HG02938 (cell line): ENCODE measurements at regions not wholly inside any gene's neighbourhood (a gene's known extent, or its start where the extent isn't known, plus 50 kb on each side); places are given as distances from the start of the nearest gene placed in this dataset.

Source experiments
- ATAC-seq: cut with Tn5 transposase; IDR thresholded peaks from one replicate; pipeline ENCODE4 v1.9.1; 2021; ENCODE audit warnings: mild to moderate bottlenecking, moderate library complexity; ENCODE audit not compliant: unreplicated experiment

GRCh38 chr10:124288486-124288885 is 130.2 kb downstream of the OAT start:
- ATAC-seq = no peak

DNA sequence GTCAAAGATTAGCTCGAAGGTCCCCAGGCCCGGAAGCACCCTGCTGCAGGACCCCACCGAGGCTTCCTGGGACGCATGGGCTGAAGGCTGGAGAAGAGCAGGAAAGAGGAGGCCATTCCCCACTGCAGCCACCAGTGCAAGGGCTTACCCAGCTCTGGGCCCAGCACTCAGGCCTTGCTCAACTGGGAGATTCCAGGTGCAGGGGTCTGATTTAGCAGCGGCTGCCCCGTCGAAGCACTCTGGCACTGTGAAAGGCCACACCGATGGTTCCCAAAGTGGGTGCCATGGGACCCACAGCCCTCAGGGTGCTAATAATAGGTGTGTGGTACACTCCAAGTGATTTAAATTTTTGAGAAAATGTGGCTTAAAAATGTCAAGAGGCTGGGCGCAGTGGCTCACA is 130.9 kb downstream of the OAT start:
- no peak for ATAC-seq

- ATAC-seq = no peak
Observed at GRCh38 chr10:124287071-124287685, 131.5 kb downstream of the OAT start.

DNA sequence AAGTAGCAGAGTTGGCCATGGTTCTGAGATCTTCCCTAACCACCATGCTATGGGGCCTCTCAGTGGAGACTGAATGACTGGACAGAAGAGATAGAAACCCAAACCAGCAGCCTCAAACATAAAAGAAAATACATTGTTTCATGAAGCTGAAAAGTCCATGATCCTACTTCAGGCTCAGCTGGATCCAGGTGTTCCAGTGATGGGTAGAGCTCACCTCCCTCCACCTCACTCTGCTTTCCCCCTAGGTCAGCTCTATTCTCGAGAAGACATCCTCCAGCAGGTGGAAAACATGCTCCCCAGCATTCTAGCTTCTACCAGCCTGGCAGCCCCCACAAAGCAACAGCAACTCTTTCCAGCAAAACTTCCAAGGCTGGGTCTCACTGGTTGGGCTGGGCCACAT is 132.1 kb downstream of the OAT start:
- no peak for ATAC-seq

DNA sequence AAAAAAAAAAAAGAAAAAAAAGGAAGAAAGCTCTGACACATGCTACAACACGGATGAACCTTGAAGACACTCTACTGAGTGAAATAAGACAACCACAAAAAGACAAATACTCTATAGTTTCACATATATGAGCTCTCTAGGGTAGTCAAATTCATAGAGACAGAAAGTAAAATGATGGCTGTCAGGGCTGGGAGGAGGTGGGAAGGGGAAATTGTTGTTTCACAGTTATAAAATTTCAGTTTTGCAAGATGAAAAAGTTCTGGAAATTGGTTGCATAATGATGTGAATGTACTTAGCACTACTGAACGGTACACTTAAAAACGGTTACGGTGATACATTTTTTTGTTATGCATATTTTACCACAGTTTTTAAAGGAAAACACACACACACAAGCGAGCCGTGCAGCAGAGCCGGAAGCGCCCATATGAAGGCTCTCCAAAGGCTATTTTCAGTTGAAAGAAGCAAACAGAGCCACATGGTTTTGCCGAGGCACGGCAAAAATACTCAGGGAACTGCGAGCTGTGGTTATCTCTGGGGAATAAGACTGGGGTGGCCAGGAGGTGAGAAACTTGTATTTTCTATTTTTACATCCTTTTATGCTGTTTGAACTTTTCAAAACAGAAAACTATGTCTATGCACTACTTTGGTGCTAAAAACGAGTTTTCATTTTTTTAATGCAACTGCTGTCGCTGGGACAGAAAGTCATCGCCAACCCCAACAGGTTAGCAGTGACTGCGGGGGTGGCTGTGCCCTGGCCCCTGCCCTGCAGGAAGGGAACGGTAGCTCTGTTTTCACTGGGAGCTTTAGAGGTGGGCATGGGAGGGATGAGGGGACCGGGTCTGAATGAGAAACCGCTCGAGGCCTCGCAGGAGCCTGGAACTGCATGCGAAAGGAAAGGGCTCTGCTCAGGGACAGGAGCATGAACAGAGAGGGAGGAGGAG is 132.9 kb downstream of the OAT start:
- peak; percentile 89 for ATAC-seq

DNA sequence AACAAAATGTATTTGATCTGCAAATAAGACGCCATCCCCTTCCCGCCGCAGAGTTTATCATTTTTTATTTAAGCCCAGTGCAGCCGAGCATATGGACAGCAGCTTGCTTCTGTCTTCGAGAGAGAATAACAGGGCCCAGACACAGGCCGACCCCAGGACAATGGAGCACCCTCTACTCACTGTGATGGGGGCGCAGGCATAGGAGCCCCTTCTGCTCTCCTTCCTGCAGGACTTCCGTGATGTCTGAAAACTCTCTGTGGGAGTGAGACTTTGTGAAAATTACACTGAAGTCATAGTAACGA is 134.8 kb downstream of the OAT start:
- no peak for ATAC-seq

DNA sequence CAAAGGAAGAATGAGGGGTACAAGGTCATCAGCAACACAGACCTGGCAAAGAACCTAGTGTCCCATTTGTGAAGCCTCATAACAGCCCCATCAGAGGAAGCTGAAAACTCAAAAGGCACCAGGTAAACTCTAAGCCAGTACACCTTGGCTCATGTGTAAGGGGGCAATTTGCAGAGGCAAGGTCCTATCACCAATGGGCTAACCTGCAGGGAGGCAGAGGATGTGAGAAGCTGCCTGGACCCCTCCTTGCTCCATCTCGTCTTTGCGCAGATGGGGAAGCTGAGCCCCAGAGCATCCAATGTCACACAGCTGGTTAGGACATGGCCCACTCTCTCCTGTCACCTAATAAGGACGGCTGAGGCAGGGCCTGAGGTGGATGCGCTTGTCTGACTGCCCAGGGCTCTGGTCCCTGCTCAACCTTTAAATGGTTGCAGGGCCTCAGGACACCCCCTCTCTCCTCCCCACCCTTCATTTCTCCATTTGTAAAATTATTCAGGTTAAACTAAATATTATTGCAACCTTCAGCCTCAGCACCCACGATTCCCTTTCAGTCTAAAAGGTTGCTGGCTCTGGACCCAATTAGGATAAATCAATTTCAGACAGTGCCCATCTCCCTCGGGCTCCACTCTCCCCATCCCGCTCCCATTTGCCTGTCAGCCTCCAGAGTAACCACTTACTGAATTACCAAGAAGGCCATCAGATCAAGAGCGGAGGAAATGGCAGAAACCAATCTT is 135.3 kb downstream of the OAT start:
- ATAC-seq = no peak

DNA sequence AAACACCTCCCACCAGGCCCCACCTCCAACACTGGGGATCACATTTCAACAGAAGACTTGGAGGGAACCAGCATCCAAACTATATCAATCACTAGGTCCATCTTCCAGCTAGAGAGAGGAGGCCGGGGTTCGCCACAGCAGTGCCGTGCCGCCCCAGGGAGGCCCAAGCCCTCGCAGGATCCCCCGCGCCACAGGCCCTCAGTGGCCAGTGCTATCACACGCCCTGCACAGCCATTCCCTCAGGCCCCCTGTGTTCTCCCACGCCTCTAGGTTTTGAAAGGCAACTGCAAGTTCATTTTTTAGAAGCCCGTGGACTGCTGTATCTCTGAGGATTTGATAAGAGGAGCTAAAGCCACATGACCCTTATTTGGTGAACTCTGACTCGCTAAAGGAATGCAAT is 136.4 kb downstream of the OAT start:
- ATAC-seq = no peak

DNA sequence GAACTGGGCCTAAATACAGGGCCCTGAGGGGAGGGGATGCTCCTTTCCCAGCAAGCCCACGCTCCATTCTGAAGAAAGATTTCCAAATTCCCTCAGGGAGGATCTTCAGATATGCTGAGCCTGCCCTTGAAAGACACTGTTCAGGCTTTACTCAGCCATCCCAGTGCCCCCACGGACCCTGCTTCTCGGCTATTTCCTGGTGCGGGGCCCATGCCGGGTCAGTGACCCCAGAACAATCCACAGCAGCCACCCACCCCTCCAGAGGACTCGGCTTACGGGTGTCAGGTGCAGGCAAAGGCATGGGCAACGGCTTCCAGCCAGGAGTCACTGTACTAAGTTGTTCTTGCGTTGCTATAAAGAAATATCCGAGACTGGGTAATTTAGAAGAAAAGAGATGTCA is 137.1 kb downstream of the OAT start:
- ATAC-seq = no peak

DNA sequence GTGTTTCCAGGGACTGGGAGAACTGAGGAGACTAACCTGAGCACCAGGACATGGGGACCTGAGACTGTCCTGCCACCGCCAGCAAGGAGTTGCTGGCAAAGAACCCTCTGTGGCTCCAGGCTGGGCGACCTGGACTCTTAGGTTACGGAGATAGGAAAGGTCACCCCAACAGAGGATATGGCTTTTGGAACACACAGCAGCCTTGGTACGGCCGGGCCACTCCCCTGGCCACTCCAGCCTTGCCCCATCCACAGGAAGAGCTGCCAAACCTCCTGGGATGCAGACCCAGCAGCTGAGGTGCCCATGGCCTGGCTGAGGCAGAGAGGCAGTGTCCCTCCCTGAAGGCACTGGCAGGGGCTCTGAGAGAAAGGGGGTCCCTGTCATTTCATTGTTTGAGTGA is 137.8 kb downstream of the OAT start:
- ATAC-seq = no peak

DNA sequence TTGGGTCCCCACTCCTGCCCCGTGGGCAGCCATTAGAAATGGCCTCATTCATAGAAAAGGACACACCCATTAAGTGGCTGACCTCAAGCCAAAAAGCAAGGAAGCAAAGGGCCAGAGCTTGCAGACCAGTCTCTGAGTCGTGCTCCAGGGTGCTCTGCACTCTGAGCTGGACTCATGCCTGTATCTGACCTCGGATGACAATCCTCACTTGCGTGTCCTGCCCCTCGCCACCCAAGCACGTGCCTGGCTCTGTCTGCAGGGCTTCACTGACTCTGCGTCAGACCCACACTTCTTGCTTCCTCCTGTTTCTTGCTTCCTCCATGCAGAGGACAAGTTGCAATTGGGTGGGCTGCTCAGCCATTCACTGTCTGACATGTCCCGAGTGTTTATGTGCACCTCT is 138.8 kb downstream of the OAT start:
- no peak for ATAC-seq

DNA sequence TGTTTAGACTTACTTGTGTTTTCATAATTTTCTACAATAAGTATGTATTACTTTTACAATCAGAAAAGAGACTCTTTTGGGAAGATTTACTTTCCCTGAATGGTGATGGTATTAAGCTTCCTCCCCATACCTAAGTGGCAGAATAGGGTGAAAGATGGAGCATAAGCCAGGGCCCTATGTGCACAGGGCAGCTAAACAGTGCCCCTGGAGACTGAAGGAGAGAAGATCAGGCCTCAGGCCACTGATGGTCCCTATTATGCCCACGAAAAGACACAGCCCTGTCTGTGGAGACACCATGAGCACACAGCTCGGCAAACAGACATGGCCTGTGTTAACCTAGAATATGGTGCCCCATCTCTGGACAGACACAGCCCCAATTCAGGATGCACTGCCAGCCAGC is 139.4 kb downstream of the OAT start:
- no peak for ATAC-seq

GRCh38 chr10:124278356-124278755 is 140.4 kb downstream of the OAT start:
- no peak for ATAC-seq

DNA sequence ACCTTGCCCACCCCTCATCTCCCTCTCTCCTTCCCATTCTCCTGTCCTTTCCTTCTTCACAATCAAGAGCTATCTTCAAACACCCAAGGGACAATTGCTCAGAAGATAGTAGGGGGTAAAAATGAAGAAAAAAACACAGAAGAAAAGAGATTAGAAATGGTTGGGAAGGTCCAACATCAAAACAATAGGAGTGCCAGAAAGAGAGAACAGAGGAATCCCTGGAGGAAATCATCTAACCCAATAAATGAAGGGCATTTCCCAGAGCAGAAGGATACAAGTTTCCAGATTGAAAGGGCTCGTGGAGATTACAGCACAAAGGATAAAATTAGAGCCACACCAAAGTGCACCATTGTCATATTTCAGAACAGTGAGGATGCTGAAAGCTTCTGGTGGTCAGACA is 145.6 kb downstream of the OAT start:
- no peak for ATAC-seq

DNA sequence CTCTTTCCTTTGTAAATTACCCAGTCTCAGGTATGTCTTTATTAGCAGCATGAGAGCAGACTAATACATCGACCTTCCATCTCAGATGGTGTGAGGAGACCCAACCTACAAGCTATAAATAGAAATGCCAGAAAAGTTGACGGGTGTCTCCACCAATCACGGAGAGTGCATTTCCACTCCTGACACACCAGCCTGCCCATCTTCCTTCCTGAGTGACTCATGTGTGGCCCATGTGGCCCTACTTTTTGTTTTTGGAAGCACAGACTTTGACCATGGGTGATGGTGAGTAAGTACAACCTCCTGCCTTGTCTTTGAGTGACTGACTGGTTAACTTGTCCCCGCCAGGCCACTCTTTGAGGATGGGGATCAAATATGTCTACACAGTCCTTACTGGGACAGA is 147.0 kb downstream of the OAT start:
- no peak for ATAC-seq

GRCh38 chr10:124270530-124271327 is 148.0 kb downstream of the OAT start:
- ATAC-seq = no peak

DNA sequence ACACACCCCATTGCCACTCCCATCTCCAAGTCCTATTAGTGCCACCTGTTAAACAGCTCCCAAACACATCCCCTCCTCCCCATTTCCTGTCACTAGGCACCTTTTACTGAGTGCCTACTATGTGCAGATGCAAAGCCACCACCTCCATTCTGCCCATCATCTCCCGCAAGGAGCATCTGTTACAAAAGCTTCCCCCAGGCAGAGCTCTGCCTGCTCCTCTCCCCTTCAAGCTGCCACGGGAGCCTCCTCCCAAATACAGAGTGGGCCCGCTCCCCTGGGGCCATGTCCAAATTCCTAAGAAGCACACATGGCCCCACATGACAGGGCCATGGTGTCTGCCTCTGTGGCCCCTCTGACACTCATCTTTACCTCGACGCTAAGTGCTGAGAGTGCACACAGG is 149.7 kb downstream of the OAT start:
- no peak for ATAC-seq

GRCh38 chr10:124267911-124268549 is 150.7 kb downstream of the OAT start:
- no peak for ATAC-seq

- no peak for ATAC-seq
Observed at GRCh38 chr10:124267231-124267885, 151.4 kb downstream of the OAT start.
